K562 (cell line): ENCODE measurements at regions not wholly inside any gene's neighbourhood (a gene's known extent, or its start where the extent isn't known, plus 50 kb on each side); places are given as distances from the start of the nearest gene placed in this dataset.

Experiments used
- CREB1 ChIP-seq, 2 experiments: sonication (generic) in 1 of 2; formaldehyde crosslinking in 1 of 2; IDR thresholded peaks; 2 replicates each; pipeline versions ENCODE4 v1.6.1 to v1.8.0; 2012 to 2022; ENCODE audit warnings: inconsistent platforms in 1 of 2, mild to moderate bottlenecking in 1 of 2, missing genetic modification reagents in 1 of 2, moderate library complexity in 1 of 2
- EZH2 ChIP-seq: IDR thresholded peaks from 2 replicates; pipeline ENCODE4 v1.6.1; 2012; ENCODE audit warnings: low read depth, mild to moderate bottlenecking, inconsistent platforms, low read length, borderline replicate concordance
- HCFC1 ChIP-seq: IDR thresholded peaks from 2 replicates; pipeline ENCODE4 v1.6.1; 2012; ENCODE audit warnings: low read depth, low read length, improper control_type of control experiment
- JUN ChIP-seq, 2 experiments: sonication (generic) in 1 of 2; formaldehyde crosslinking in 1 of 2; IDR thresholded peaks; 2 replicates each; pipeline versions ENCODE4 v1.6.1 to v1.8.0; 2012 to 2022; ENCODE audit warnings: borderline replicate concordance in 2 of 2, mild to moderate bottlenecking in 2 of 2, improper control_type of control experiment in 1 of 2, low read depth in 1 of 2, low read length in 1 of 2, missing genetic modification reagents in 1 of 2
- JUND ChIP-seq, 2 experiments: IDR thresholded peaks; 2 replicates in 1 of 2; 3 replicates in 1 of 2; pipeline ENCODE4 v1.6.1; 2011; ENCODE audit warnings: borderline replicate concordance in 2 of 2, low read depth in 2 of 2, low read length in 2 of 2, improper control_type of control experiment in 1 of 2, missing biosample characterization in 1 of 2, missing genetic modification characterization in 1 of 2, missing genetic modification reagents in 1 of 2
- POLR2H ChIP-seq: IDR thresholded peaks from 2 replicates; pipeline ENCODE4 v1.6.1; 2016; ENCODE audit warnings: missing genetic modification characterization, low read depth, mild to moderate bottlenecking, control low read depth, missing compliant biosample characterization, moderate library complexity
- TAF1 ChIP-seq: IDR thresholded peaks from 2 replicates; pipeline ENCODE4 v1.6.1; 2011; ENCODE audit warnings: mild to moderate bottlenecking, low read length, moderate library complexity; ENCODE audit not compliant: insufficient read depth, control insufficient read depth, severe bottlenecking; ENCODE audit errors: extremely low read depth
- ZNF263 ChIP-seq: sonication (generic); formaldehyde crosslinking; IDR thresholded peaks from 2 replicates; pipeline ENCODE4 v1.8.0; 2022; ENCODE audit warnings: mild to moderate bottlenecking, missing genetic modification reagents, borderline replicate concordance
- TF ChIP-seq, protein P1 (sequence below): sonication (generic); formaldehyde crosslinking; IDR thresholded peaks from 2 replicates; pipeline ENCODE4 v1.8.0; 2022; ENCODE audit warnings: mild to moderate bottlenecking, missing genetic modification reagents, borderline replicate concordance

- TF ChIP-seq EZH2 (no peak), HCFC1 (no peak), POLR2H (tag) (no peak), CREB1 (IDR thresholded peaks at IDR 0.05) (no peak), CREB1 (CRISPR knock-in tag; IDR thresholded peaks at IDR 0.05) (no peak), JUND (IDR thresholded peaks at IDR 0.05; ENCODE audit: borderline replicate concordance, low read depth, low read length) (no peak), JUND (tag; IDR thresholded peaks at IDR 0.05; ENCODE audit: borderline replicate concordance, low read depth, low read length) (no peak), JUN (IDR thresholded peaks at IDR 0.05; ENCODE audit: borderline replicate concordance, low read depth, low read length) (no peak), JUN (CRISPR knock-in tag; IDR thresholded peaks at IDR 0.05; ENCODE audit: borderline replicate concordance) (no peak), ZNF263 (CRISPR knock-in tag) (no peak), TAF1 (no peak)
- TF ChIP-seq, protein P1, sequence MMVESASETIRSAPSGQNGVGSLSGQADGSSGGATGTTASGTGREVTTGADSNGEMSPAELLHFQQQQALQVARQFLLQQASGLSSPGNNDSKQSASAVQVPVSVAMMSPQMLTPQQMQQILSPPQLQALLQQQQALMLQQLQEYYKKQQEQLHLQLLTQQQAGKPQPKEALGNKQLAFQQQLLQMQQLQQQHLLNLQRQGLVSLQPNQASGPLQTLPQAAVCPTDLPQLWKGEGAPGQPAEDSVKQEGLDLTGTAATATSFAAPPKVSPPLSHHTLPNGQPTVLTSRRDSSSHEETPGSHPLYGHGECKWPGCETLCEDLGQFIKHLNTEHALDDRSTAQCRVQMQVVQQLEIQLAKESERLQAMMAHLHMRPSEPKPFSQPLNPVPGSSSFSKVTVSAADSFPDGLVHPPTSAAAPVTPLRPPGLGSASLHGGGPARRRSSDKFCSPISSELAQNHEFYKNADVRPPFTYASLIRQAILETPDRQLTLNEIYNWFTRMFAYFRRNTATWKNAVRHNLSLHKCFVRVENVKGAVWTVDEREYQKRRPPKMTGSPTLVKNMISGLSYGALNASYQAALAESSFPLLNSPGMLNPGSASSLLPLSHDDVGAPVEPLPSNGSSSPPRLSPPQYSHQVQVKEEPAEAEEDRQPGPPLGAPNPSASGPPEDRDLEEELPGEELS (CRISPR knock-in tag) = no peak
Measured at GRCh38 chr5:165321912-165322311, 1816.5 kb downstream of the MAT2B start.
